Right hindlimb (tissue), 1 donor: ENCODE measurements at regions not wholly inside any gene's neighbourhood (a gene's known extent, or its start where the extent isn't known, plus 50 kb on each side); places are given as distances from the start of the nearest gene placed in this dataset.

ENCODE experiments used
- DNase-seq: peaks from one replicate; pipeline ENCODE4 v3.0.0-alpha.2; 2018

DNA sequence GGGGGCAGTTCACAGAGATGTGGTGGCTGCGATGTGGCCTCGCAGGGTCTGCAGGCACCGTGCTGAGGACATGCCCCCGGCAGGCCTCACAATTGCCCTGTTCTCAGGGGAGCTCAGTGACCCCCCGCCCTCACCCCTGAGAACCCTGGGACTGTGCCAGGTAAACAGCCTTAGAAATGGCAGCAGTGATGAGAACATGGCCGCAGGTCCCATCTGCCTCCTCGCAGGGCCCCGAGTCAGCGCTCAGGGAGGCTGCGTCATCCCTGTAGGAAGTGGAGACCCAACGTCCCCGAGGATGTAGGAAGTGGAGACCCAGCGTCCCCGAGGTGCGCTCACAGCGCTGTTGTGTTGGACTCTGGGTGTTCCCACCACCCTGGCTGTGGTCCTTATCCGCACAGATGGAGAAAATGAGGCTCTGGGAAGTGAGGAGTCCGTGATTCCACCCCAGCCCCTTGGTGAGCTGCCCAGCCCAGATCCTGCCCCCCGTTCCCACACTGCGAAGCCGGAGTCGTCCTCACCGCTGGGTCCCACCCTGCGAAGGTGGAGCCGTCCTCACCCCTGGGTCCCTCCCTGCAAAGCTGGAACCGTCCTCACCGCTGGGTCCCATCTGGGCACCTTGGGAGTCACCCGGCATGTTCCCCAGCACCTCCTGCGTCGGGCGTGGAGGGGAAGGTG lies 1086.8 kb downstream of the BRD1 start:
- no peak for DNase-seq

DNA sequence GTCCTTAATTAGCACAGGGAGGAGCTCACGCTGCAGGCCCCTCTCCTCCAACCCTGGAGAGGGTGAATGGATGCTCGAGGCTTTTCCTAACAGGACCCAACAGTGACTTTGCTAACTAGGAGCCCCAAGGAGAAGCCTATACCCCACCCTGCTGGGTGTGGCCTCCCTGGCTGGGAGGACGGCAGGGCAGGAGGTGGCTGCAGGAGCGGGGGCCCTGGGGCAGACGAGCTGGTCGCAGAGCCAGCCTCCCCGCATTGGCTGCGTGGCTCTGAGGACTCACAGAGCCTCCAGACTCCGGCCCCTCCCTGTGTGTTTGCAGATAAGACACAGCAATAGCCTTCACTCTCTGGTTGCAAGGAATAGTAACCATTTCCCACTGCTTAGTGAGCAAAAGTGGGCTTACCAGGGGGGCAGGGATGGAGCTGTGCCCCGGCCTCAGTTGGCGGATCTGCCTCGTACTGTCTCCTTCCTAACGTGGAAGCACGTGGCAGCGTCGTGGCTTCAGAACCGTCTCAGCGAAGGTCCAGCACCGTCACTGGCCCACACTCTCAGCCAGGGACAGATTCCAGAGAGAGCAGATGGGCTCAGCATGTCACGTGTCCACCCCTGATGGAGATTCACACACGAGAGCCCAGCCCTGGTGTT lies 1087.5 kb downstream of the BRD1 start:
- no peak for DNase-seq

DNA sequence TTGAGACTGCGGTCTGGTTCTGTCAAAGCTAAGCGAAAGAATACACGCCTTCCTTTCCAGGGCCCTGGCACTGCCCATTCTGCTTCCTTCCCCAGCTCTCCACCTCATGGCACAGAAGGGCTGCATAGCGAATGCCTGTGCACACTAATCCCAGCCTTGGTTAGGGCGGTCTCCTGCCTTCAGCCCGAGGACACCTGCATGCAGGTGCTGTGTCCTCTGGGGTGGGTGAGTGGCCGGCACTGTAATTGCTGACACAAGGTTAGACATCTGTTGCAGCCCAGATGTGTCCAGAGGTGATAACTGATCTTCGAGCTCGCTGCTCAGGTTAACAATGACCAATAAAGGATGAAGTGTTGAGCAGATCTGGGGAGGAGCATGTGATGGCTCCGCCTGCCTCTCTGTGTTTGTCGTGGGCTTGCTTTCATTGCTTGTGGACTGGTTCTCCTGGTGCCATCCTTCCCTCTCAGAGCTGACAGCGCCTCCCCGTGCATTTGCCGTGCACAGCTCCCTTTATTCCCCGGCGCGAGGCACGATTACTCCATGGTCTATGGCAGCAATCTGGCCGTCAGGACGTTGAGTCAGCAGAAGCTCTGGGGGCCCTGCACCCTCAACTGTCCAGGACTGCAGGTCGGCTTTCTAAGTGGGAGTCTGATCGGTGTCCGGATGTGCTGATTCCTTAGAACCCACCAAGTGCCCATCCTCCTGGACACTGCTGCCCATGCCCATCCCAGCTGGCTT lies 1088.2 kb downstream of the BRD1 start:
- DNase-seq, result no peak

DNA sequence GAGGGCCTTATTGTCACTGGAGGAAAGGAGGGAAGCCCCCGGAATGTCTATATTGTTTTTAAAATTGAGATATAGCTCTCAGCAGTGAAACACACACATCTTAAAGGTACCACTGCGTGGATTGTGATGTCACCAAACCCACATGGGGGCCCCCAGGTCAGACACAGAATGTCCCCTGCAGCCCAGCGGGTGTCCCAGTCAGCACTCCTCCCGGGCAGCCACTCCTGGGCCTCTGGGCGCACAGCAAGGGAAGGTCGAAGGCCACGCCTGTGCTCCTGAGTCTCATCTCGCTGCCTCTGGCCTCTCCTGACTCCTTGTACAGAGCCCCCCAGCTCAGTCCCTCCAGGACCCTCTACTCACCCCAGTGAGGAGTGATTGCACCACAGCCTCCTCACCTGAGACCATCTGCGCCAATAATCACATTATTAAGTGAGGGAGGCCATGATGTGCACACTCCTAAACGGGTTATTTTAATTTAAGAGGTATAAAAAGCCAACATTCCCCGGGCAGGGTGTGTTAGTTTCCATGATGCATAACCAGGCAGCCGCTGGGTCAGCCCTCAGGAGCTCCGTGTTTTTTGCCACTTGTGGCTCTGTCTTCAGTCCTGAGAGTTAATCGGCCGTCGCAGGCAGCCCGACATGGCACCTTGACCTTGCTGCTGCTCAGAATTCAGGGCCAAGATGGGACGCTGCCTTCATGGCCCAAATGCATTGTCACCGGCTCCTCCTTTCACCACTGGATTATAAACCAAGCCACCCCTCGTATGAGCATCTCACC lies 1089.3 kb downstream of the BRD1 start:
- no peak for DNase-seq

DNA sequence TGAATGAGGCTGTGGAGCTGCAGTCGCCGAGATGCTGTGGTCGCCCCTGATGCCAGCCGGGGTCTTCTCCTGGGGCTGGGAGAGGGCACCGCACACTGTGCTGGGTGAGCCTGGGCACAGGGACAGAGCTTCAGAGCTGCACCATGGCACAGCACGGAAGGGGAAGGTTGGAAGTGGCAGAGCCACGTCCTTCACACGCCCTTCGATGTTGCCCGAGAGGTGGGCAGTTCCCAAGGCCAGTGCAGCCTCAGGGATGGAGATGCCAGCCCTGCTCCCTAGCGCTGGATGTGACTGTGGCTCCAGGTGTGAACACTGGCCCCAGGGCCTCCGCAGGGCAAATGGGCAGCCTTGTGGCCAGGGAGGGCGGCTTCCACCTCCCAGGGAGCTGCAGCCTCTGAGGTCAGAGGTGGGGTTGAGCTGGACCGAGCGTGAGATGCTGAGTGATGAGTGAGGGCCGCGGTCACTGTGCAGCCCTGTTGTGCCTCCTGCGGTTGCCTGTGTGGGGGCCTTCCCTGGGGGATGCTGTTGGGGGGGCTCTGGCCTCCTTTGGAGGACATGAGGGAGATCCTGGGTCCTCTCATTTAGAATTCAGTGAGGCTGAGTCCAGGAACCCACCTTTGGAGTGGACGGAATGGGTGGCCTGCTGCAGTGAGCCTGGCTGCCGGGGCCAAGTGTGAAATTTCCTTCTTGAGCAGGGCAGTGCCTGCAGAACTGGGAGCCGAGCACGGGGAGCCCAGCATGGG lies 1090.0 kb downstream of the BRD1 start:
- DNase-seq, result no peak

DNA sequence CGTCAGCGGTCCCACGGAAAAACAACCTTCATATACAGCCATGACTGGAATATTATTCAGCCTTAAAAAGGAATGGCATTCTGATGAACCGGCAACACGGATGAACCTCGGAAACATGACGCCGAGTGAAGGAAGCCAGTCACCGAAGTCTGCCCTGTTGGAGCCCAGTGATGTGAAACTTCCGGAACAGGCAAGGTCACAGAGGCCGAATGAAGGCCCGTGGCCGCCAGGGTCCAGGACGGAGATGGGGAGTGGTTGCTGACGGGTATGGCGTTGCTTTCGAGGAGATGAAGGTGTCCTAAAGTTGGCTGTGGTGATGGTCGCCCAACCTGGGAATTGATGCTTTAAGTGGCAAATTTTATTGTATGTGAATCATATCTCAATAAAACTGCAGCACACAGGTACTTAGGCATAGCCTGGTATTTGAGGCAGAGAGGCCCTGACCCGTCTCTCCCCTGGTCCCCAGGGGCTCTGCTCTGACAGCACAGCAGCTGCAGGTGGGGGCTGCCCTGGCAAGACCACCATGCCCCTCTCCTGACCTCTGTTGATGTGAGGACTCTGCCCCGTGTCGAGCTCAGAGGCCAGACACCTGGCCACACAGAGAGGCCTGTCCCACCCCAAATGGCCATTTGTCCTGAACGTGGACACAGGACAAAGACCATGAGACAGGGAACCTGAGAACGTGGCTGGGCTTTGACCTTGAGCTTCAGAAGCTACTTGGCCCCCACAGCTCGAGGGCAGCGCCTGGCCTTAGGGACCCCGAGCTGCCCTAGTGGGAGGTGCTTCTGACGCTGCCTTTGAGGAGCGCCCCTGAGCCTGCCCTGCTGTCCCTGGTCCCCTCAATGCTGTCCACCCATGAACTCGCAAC lies 1090.8 kb downstream of the BRD1 start:
- DNase-seq, result no peak

DNA sequence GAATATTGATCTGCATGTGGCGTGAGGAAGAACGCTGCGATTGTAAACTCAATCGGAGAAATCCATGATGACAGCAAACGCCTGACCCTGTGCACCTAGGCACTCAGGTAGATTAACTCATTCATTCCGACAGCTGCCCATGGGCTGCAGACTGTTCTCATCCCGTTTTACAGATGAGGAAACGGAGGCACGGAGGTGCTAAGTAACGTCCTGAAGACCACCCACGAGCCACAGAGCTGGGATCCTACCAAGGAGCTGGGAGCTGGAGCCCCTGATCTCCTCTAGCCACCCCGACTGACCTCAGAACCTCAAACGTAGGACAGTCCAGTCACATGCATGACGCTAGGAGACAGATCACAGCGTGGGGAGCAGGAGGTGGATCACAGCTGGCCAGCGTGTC lies 1092.7 kb downstream of the BRD1 start:
- no peak for DNase-seq

DNA sequence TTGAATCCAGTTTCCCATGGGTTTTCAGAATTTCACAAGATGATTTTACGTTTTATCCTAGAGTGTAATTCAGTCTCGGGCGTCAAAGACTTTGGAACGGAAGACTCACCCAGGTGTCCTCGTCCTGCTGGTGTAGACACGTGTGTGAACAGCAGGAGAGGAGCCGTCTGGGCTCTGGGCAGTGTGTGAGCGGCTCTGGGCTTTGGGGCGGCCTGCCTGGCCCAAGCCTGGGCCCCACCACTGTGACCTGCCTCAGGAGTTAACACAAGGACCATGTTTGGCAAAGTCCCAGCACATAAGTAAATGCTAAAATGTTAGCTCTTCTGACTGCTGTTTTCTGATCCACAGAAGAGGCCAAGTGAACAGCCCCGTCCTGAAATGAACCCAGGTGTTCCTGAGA lies 1093.3 kb downstream of the BRD1 start:
- no peak for DNase-seq

DNA sequence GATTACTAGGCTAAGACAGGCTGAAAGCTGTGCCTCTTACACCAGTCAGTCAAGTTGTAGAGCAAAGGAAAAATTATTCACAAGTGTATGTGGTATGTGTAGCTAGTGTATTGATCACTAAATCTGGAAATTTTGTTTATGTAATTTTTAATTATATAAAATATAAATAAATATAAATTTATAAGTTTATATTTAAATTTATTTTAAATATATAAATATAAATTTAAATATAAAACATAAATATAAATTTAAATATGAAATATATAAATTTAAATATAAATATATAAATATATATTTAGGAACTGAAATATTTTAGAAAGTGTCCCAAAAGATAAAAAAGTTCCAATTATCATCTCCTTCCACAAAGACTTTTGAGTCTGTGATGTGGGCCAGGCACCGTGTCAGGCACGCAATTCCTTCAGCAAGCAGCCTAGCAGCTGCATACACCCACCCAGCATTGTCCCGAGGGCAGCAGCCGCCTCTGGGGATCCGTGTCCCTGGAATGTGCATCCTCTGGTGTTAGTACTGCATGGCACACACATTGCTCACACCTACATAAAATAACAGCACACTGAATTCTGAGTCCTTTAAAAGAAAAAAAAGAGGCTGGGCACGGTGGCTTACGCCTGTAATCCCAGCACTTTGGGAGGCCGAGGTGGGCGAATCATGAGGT lies 1098.0 kb downstream of the BRD1 start:
- DNase-seq, result no peak

DNA sequence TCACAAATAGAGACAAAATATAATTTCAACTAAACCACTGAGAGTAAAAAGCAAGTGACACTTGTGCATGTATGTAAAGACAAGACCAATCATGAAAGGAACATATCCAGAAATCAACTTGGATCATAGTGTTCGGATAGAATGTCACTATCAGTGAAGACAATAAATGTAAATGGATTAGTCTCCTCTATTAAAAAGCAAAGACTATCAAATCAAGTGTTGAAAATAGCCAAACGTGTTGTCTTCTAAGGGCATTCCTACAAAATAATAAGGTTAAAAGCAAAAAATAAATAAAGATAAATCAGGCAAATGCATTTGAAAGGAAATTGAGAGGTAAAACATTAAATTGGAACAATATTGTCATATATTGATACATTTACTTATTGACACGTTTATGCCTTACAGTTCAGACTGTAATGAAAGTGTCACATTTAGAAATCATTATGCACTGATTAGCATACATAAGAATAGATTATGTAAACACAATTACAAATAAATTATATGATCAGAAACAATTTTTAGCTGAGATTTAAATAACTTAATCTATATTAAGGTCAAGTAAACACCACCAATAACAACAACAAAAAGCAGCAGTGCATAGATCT lies 1100.1 kb downstream of the BRD1 start:
- no peak for DNase-seq

DNA sequence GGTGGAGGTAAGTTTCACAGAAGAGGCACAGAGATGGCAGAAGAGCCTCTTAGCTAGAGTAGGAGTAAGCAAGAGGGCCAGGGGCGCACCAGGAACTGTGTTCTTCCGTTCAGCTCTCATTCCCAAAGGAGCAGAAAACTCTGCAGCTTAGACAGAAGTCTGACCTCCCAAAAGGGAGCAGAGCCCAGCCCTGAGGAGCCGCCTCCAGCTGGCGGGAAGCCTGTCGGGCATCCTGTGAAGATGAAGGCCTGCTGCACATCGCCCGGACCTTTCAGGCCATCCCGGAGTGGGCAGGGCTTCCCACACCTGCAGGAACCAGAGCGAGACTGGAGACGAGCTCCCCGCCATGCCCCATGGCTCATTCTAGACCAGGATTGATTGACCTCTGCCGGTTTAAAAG lies 1102.8 kb downstream of the BRD1 start:
- no peak for DNase-seq

DNA sequence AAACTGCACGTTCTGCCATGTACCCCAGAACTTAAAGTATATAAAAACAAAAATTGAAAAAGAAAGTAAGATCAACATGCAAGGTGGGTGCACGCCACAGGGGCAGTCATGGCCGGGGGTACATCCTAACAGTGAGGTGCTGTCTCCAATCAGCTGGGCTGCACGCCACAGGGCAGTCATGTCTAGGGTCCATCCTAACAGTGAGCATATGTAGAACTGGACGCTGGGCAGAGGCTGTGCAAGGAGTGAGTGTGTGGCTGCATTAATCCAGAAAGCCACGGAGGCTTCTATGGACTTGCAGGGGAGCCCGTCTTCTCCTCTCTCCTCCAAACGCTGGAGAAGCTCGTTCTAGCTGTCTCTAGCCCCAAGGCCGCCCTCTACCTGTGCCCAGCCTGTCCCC lies 1105.0 kb downstream of the BRD1 start:
- DNase-seq, result no peak

DNA sequence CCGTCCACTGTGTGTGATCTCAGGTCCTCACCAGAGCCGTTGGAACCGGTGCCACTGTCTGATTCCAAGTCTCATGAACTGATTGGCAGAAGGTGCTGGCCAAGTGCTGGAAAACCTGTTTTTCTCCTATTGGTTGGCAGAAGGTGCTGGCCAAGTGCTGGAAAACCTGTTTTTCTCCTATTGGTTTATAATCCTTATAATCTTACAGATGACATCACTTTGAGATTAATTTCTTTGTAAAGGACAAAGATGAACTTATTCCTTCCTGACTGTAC lies 1106.3 kb downstream of the BRD1 start:
- DNase-seq, result no peak

DNA sequence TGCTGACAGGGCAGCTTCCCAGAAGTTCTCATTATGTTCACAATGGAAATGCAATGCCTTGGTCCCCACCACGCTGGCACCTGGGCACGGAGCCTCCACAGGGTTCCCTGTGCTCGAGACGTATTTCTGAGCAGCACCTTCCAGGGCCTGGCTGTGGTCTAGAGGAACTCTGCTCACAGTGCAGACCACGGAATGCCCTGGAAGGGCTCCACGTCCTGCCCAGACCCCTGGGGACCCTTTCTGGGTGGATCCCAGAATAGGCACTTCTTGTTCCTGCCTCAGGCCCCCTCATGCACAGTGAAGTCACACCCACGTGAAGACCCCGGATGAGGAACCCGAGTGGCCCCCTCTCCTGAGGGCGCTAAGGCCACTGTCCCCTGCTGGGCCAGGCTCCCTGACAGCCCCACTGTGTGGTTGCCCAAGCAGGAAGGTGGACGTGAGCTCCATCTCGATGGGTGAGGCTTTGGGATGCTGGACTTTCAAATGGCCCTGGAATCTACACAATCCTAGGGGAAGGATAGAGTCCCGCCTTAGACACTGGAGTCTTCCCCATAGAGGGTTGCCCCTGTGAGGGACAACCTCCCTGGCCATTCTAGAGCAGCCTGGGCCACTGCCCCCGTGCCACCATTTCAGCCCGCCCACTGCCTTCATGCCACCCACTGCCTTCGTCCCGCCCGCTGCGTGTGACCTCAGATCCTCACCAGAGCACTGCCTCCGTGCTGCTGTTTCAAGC lies 1106.8 kb downstream of the BRD1 start:
- no peak for DNase-seq

DNA sequence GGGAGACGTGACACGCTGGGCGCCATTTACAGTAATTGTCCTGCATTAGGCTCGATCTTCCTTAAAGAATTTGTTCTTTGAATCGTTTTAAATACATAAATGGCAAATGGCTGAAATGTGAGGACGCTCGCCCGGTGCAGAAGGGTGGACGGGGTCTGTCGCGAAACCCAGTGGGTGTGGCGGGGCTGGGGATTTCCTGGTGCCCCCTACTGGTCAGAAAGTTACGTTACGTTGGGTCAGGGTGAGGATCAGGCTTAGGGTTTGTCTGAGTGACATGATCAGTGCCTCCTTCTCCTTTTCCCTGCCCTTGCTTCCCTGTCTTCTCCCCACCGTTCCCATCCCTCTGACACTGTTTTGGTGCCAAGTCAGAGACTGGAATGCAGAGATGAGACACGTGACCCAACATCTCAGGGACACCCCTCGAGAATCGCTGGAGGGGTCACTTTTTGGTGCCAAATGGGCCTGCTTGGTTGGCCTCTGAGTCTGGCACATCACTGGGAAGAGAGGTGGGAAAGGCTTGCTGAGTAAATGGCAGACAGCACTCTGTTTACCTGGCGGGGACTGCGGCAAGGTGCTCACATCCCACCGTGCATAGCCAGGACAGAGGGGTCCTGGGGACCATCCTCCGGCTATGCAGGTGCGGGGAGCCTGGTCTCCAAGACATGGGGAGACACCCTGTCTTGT lies 1107.6 kb downstream of the BRD1 start:
- no peak for DNase-seq

DNA sequence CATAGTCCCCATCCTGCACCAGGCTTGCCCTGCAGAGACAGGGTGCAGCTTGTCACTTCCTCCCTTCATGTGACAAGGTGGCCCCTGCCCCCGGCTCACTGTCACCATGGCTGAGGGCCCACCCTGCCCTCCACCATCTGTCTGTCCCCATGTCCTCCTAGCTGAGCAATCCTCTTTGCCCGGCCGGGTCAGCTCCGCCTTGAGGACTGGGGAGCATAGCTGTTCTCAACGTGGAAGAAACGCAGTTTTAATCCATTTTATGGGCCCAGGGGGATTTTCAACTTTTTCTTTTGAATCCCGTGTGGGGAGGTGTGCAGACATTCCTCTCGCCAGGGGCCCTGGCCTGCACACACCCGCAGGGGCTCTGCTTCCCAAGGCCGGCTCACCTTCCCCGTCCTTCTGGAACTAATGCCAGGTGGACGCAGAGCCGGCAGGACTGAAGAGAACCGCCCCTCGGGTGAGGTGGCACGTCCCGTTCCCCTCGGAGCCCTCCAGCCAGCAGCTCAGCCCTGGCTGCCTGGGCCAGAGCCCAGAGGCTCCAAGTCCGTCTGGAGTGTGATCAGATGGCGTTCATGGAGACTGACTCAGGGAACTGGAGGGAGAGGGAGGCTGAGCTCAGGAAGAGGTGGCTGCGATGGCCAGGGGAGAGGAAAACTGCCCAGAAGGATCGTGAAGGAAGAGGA lies 1108.7 kb downstream of the BRD1 start:
- DNase-seq, result peak; percentile 39

DNA sequence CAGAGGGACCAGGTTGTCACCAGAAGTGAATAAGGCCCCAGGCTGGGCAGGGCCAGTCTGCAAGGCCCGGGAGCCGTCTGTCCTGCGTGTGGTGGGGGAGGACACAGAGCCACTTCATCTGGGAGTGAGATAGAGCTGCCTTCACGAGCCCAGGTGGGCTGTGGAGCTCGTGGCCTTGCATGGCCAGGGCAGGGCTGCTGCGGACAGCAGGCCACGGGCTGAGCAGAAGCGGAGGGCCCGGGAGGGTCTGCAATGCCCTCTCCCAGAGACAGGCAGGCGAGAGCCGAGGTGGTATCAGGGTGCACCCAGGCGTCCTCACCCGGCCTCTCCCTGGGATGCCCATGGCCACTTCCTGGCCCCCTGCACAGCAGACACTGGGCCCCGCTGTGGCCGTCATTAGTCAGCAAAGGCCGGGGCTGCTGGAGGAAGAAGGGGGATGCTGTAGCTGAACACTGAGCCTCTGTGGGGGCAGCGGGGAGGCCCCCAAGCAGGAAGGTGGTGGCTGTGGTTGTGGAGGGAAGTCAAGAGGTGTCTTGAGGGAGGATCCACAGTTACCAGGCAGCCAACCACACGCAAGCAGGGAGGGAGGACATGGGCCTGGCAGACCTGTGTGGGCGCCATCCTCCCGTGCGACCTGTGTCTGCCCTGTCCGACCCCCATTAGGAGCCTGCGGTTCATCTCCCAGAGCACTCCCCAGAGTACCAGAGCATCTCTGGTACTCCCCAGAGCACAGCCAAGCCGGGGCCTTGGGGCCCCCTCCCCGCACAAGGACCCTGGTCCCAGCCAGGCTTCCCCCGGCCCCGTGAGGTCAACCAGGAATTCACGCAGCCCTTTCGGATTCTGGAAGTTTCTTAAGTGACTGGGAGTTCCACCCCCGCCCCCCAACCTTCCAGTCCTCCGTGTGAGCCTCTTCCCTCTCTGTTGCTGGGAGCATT lies 1109.5 kb downstream of the BRD1 start:
- DNase-seq, result no peak
